Immature natural killer cell (primary cell): ENCODE measurements at regions not wholly inside any gene's neighbourhood (a gene's known extent, or its start where the extent isn't known, plus 50 kb on each side); places are given as distances from the start of the nearest gene placed in this dataset.

ENCODE experiments used
- DNase-seq, 3 donors: peaks; one replicate each; pipeline ENCODE4 v3.0.0; 2022; ENCODE audit warnings: mixed read lengths in 1 of 3
- H3K27ac Mint-ChIP-seq, 6 donors: one replicate each; pipeline ENCODE4 v1.8.0; 2020; ENCODE audit warnings: mixed read lengths in 6 of 6, mild to moderate bottlenecking in 5 of 6, inconsistent platforms in 4 of 6, moderate library complexity in 3 of 6
- H3K27me3 Mint-ChIP-seq, 3 donors: one replicate each; pipeline ENCODE4 v1.8.0; 2020 to 2021; ENCODE audit warnings: low read depth in 3 of 3, mild to moderate bottlenecking in 3 of 3, mixed read lengths in 3 of 3, moderate library complexity in 3 of 3, inconsistent platforms in 1 of 3
- H3K36me3 Mint-ChIP-seq, 3 donors: one replicate each; pipeline ENCODE4 v1.8.0; 2020; ENCODE audit warnings: mixed read lengths in 3 of 3, inconsistent platforms in 2 of 3, mild to moderate bottlenecking in 2 of 3
- H3K4me1 Mint-ChIP-seq, 2 donors: one replicate each; pipeline ENCODE4 v1.8.0; 2020; ENCODE audit warnings: inconsistent platforms in 2 of 2, mild to moderate bottlenecking in 2 of 2, mixed read lengths in 2 of 2, moderate library complexity in 1 of 2
- H3K4me3 Mint-ChIP-seq, 5 donors: one replicate each; pipeline ENCODE4 v1.8.0; 2020; ENCODE audit warnings: mild to moderate bottlenecking in 5 of 5, mixed read lengths in 5 of 5, inconsistent platforms in 3 of 5, moderate library complexity in 3 of 5
- H3K9me3 Mint-ChIP-seq, 6 donors: one replicate each; pipeline ENCODE4 v1.8.0; 2020; ENCODE audit warnings: mild to moderate bottlenecking in 6 of 6, mixed read lengths in 6 of 6, inconsistent platforms in 4 of 6, moderate library complexity in 3 of 6

DNA sequence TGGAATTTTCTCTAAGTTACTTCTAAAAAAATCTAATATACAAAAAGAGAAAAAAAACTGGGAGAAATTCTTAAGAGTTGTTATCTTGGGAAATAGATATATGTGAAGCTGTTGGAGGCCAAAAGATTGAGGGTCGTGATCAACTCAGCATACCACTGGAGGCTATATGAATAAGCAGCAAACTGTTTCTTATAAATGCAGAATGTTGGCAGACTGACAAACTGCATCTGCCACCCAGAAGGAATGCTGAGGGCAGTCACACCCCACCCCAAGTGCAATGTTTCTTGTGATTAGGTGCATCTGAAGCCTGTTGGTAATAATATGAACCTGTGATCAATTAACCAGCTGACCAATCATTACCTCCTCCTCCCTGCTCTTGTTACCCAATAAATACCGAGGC, 818.6 kb upstream of the MGAT4C start:
- Mint-ChIP-seq H3K9me3 (peaks cover 10 to 19% (median 10%) of the 10 kb centered on the region in 6 donors), H3K36me3 (peaks cover 0 to 3% (median 0%) of the 10 kb centered on the region in 3 donors), H3K27ac (no peak overlapping the region), H3K4me3 (no peak overlapping the region), H3K4me1 (no peaks in the 10 kb centered on the region), H3K27me3 (no peaks in the 10 kb centered on the region)
- DNase-seq = no peak

DNA sequence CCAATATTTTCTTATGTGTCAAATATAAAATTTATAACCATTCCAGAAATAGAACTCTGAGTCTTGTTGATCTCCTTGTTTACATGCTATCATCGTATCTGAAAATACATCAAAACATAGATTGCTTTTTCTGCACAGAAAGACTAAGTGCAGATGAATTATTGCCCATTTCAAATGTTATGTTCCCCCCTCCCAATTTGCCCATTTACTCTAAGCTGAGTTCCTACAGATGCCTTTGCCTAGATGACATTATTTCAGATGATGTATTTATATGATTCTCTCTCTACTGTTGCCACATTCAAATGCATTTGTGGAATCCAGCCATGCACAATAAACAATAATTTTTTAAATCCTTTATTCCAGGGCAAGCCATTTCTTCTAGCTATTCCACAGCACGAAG, 810.1 kb upstream of the MGAT4C start:
- Mint-ChIP-seq H3K9me3 (peaks cover 6 to 33% (median 12%) of the 10 kb centered on the region in 6 donors), H3K4me1 (no peaks in the 10 kb centered on the region), H3K27ac (no peak overlapping the region), H3K27me3 (peaks cover 0 to 2% (median 0%) of the 10 kb centered on the region in 3 donors), H3K36me3 (no peaks in the 10 kb centered on the region), H3K4me3 (no peak overlapping the region)
- DNase-seq = no peak

DNA sequence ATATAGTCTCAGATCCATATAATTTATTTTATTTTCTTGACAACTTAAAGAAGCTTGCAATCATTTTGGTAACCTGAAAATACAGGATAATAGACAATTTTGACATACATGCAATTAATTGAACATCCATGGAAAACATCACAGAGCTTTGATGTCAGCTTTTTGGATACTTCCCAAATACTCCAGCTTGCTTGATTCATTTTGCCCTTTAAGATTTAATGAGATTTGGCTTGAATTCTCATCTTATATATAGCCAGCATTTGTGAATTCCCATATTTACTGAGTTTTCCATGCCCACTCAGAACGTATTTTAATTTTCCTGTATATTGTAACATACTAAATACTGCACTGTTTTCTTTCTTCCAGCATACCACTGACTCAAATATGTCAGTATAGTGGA, 803.0 kb upstream of the MGAT4C start:
- Mint-ChIP-seq H3K27me3 (no peaks in the 10 kb centered on the region), H3K36me3 (no peaks in the 10 kb centered on the region), H3K4me1 (no peaks in the 10 kb centered on the region), H3K27ac (no peak overlapping the region), H3K9me3 (peaks cover 0 to 14% (median 5%) of the 10 kb centered on the region in 6 donors), H3K4me3 (no peak overlapping the region)
- DNase-seq = no peak

DNA sequence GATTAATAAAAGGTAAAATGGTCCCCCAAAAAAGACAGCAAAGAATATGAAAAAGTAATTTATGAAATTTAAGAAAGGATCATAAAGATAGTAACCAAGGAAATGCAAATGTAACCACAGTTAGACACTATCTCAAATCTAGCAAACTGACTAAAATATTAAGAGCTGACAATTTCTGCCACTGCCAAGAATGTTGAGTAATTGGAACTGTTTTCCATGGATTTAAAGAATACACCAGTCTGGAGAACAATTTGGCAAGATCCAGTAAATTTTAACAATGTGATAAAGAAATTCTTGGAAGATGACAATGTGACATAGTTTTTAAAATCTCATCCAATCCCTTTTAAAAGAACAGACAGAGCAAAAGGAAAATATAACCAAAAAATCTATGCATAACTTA, 798.0 kb upstream of the MGAT4C start:
- Mint-ChIP-seq H3K36me3 (no peaks in the 10 kb centered on the region), H3K4me1 (no peaks in the 10 kb centered on the region), H3K9me3 (peaks cover 0 to 11% (median 4%) of the 10 kb centered on the region in 6 donors), H3K27ac (no peak overlapping the region), H3K27me3 (peaks cover 0 to 2% (median 0%) of the 10 kb centered on the region in 3 donors), H3K4me3 (no peak overlapping the region)
- no peak for DNase-seq

DNA sequence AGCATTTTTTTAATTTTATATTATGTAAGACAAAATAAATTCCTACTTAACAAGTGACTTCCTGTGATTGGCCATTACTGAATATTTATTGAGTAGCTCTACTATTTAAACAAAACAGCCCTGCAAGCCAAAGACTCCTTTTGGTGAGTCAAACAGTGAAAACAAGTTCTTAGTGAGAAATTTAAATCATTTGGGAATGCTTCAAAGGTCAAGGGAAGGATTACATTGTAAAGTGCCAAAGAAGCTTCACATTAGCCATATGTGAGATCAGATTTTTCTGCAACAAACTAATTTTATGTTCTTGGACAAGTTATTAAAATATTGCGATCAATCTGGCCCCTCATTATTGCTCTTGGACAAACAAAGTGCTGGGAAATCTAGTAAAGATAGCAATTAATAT, 795.4 kb upstream of the MGAT4C start:
- peaks cover 0 to 2% (median 0%) of the 10 kb centered on the region in 3 donors for H3K27me3 Mint-ChIP-seq
- H3K36me3 Mint-ChIP-seq = no peaks in the 10 kb centered on the region
- H3K27ac Mint-ChIP-seq = no peak overlapping the region
- no peak overlapping the region for H3K4me3 Mint-ChIP-seq
- no peak for DNase-seq
- peaks cover 2 to 22% (median 8%) of the 10 kb centered on the region in 6 donors for H3K9me3 Mint-ChIP-seq
- H3K4me1 Mint-ChIP-seq = no peaks in the 10 kb centered on the region

DNA sequence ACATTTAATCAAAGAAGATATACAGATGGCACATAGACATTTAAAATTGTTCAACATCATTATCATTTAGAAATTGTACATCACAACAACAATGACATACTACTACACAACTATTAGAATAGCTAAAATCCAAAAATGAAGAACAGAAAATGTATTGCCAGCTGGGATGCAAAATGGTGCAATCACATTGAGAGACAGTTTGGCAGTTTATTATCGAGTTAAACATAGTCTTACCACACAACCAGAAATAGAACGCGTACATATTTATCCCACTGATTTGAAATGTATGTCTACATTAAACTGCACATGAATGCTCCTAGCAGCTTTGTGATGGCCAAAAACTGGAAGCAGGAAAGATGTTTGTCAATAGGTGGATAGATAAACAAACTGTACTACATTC, 791.5 kb upstream of the MGAT4C start:
- no peak for DNase-seq
- Mint-ChIP-seq H3K36me3 (no peaks in the 10 kb centered on the region), H3K27ac (no peak overlapping the region), H3K4me1 (no peaks in the 10 kb centered on the region), H3K4me3 (no peak overlapping the region), H3K9me3 (peaks cover 6 to 28% (median 12%) of the 10 kb centered on the region in 6 donors), H3K27me3 (peaks cover 0 to under 1% (median 0%) of the 10 kb centered on the region in 3 donors)

DNA sequence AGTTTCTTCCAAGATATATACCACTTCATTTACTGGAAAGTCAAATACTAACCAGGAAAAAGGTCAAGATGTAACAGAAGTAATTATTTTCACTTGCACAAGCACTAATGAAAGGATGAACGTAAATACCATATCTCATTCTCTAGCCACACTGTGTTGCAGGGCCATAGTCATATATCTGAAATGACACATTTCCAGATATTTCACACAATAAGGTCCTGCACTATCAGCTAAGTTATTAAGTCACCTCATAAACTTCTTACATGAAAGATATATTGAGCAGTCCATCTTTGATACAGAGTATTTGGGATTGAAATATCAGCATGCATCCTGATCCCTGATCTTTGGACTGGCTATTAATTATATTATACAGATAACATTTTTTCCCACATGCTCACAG, 783.3 kb upstream of the MGAT4C start:
- H3K36me3 Mint-ChIP-seq = no peaks in the 10 kb centered on the region
- no peak overlapping the region for H3K4me3 Mint-ChIP-seq
- H3K27me3 Mint-ChIP-seq = no peaks in the 10 kb centered on the region
- no peaks in the 10 kb centered on the region for H3K4me1 Mint-ChIP-seq
- H3K27ac Mint-ChIP-seq = no peak overlapping the region
- no peak for DNase-seq
- H3K9me3 Mint-ChIP-seq = peaks cover 6 to 43% (median 14%) of the 10 kb centered on the region in 6 donors

DNA sequence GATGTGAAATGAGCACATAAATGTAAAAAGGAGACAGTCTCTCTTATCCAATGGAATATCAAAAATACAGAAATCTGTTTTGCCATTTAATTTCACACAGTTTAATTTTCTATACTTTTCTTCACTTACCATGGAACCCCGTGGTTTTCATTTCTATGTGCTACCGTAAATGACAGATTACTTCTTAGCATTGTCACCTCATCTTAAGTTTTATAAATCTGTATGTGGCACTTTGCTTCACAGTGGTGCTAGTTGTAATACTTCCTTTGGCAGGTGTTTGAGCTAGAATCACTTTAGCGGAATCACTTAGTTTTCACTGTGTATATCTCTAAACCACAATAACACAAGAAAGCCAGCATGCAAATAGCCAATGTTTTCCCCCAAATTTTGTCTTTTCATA, 781.9 kb upstream of the MGAT4C start:
- Mint-ChIP-seq H3K4me3 (no peak overlapping the region), H3K4me1 (no peaks in the 10 kb centered on the region), H3K27me3 (no peaks in the 10 kb centered on the region), H3K36me3 (no peaks in the 10 kb centered on the region), H3K9me3 (peaks cover 6 to 40% (median 13%) of the 10 kb centered on the region in 6 donors), H3K27ac (no peak overlapping the region)
- no peak for DNase-seq

DNA sequence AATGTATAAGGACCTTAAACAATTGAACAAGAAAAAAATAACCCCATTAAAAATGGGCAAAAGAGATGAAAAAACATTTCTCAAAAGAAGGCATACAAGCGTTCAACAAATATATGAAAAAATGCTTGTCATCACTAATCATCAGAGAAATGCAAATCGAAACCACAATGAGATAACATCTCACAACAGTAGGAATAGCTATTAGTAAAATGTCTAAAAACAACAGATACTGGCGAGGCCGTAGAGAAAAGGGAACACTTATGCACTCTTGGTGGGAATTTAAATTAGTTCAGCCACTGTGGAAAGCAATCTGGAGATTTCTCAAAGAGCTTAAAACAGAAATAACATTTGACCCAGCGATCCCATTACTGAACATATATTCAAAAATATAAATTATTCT, 769.8 kb upstream of the MGAT4C start:
- H3K27me3 Mint-ChIP-seq = peaks cover 0 to 1% (median 0%) of the 10 kb centered on the region in 3 donors
- H3K9me3 Mint-ChIP-seq = peaks cover 11 to 63% (median 35%) of the 10 kb centered on the region in 6 donors
- DNase-seq = no peak
- H3K27ac Mint-ChIP-seq = no peak overlapping the region
- H3K4me3 Mint-ChIP-seq = no peak overlapping the region
- H3K36me3 Mint-ChIP-seq = no peaks in the 10 kb centered on the region
- no peaks in the 10 kb centered on the region for H3K4me1 Mint-ChIP-seq

DNA sequence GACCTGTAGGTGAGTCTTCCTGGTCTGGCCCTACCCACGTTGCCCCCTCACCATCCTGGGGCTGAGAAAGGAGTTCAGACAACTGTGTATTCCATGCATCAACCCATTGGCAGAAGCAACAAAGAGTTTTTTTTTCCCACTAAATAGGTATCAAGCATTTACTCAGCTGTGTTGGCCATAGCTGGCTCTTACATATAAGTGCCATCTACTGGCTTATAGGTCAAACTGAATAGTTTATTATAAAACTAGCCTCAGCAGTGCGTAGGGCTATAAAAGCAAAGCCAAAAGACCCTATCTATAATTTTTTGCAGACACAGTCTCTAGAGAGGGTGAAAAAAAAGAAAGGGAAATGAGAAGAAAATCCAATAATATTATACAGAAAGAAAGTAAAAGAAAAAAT, 765.2 kb upstream of the MGAT4C start:
- Mint-ChIP-seq H3K9me3 (peaks cover 10 to 70% (median 42%) of the 10 kb centered on the region in 6 donors), H3K27ac (no peak overlapping the region), H3K4me1 (no peaks in the 10 kb centered on the region), H3K36me3 (no peaks in the 10 kb centered on the region), H3K4me3 (no peak overlapping the region), H3K27me3 (peaks cover 0 to 1% (median 0%) of the 10 kb centered on the region in 3 donors)
- no peak for DNase-seq

DNA sequence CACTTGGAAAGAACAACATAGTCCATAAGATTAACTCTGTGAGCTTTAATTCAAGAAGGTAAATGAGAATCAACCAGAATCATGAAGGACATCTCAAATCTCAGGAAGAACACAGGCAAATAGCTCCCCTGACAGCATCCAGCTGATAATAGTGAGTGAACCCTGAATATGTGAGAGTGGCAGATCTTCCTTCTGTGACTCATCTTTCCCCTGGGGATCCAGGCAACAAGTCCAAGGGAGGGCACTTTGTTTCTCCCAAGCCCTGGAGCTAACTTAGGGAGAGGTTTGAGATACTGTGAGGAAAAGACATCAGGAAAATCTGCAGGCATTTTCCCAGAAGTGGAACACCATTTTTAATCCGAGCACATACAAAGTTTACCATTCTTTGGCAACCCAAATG, 763.9 kb upstream of the MGAT4C start:
- peaks cover 0 to 1% (median 0%) of the 10 kb centered on the region in 3 donors for H3K27me3 Mint-ChIP-seq
- H3K36me3 Mint-ChIP-seq = no peaks in the 10 kb centered on the region
- H3K9me3 Mint-ChIP-seq = peaks cover 6 to 63% (median 41%) of the 10 kb centered on the region in 6 donors
- no peaks in the 10 kb centered on the region for H3K4me1 Mint-ChIP-seq
- DNase-seq = no peak
- no peak overlapping the region for H3K4me3 Mint-ChIP-seq
- H3K27ac Mint-ChIP-seq = no peak overlapping the region

DNA sequence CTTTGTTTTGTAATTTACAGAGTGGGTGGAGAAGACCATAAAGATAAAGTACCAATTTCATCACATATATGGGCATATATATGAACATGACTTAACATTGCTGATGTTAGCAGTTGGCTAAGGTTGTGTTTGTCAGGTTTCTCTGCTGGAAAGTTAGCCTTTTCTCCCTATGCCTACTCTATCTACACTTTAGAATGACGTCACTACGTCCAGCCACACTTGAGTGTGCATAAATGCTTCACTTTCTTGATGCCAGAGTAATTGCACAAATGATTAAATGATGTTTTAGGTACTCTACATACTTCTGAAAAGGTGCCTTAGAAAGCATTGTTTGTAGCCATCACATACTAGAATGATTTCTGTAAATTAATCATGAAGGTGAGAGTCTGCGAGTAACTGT, 759.2 kb upstream of the MGAT4C start:
- Mint-ChIP-seq H3K4me1 (no peaks in the 10 kb centered on the region), H3K36me3 (no peaks in the 10 kb centered on the region), H3K27me3 (no peaks in the 10 kb centered on the region), H3K27ac (no peak overlapping the region), H3K4me3 (no peak overlapping the region), H3K9me3 (peaks cover 0 to 33% (median 21%) of the 10 kb centered on the region in 6 donors)
- DNase-seq = no peak

DNA sequence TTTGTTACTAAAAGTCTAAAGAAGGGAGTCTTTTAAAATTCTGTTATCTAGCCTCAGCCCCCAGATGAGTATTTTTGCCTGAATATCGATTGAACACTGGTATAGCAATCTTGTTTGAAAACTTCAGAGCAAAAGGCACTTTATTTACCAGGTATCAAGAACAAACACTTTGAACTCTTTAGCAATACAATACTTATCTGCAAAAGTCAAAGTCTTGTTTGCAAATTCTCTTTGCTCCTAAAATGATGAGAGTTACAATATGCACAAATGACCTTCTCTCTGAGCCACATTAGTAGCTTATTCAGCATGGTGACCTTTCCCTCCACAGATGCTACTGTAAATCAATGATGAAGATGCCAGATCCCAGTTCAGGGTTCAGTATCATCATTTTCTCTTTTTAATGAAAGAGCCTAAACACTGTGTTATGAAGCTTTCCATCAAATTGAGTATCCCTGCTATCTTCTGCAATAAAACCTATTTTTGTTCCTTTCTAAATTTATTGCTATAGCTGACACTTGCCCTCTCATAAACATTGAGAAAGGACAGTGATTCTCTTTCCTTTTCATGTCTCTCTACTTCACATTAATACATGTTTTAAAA, 752.7 kb upstream of the MGAT4C start:
- no peak for DNase-seq
- Mint-ChIP-seq H3K27me3 (peaks cover 0 to 2% (median 0%) of the 10 kb centered on the region in 3 donors), H3K4me3 (no peak overlapping the region), H3K9me3 (peaks cover 0 to 42% (median 28%) of the 10 kb centered on the region in 6 donors), H3K4me1 (no peaks in the 10 kb centered on the region), H3K27ac (no peak overlapping the region), H3K36me3 (no peaks in the 10 kb centered on the region)

DNA sequence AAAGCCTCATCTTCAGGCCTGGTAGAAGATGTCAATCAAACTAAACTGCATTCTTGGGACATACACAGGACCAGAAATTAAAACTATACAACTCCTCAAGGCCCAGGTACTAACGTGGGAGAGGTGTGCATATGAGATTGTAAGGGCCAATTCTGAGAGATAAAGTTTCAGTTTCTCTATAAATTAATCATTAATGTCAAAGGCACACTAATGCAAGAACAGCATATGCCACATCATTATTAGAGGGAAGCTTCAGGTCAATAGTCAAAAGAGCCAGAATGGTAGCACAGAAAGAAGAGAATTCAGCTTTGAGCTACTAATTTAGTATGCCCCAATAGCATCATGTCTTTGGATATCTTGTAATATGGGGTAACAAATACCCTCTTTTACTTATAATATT, 744.9 kb upstream of the MGAT4C start:
- H3K27me3 Mint-ChIP-seq = peaks cover 0 to 2% (median 0%) of the 10 kb centered on the region in 3 donors
- peaks cover 2 to 64% (median 37%) of the 10 kb centered on the region in 6 donors for H3K9me3 Mint-ChIP-seq
- no peaks in the 10 kb centered on the region for H3K4me1 Mint-ChIP-seq
- DNase-seq = no peak
- peaks cover 0 to 3% (median 0%) of the 10 kb centered on the region in 3 donors for H3K36me3 Mint-ChIP-seq
- no peak overlapping the region for H3K27ac Mint-ChIP-seq
- no peak overlapping the region for H3K4me3 Mint-ChIP-seq

DNA sequence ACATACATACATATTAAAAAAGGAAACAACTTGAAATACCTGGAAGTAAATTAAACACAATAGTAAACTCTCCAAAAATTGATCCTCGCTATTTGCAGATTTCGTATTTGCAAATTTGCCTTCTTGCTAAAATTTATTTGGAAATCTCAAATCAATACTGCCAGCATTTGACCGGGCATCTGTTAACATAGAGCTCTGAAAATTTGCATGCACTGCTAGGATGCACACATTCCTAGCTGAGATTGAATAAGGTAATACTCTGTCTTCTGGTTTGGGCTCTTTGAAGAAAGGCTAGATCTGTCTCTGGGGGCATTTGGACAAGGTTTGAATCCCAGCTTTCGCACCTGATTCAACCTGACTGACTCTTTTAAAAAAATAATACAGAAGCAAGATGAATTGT, 729.1 kb upstream of the MGAT4C start:
- Mint-ChIP-seq H3K4me1 (no peaks in the 10 kb centered on the region), H3K36me3 (no peaks in the 10 kb centered on the region), H3K9me3 (peaks cover 0 to 18% (median 7%) of the 10 kb centered on the region in 6 donors), H3K4me3 (no peak overlapping the region), H3K27me3 (no peaks in the 10 kb centered on the region), H3K27ac (no peak overlapping the region)
- DNase-seq = no peak
